Suprapubic skin (tissue), 4 donors: ENCODE measurements at regions not wholly inside any gene's neighbourhood (a gene's known extent, or its start where the extent isn't known, plus 50 kb on each side); places are given as distances from the start of the nearest gene placed in this dataset.

Source experiments
- DNase-seq, 2 donors: peaks; one replicate each; pipeline ENCODE4 v3.0.0-alpha.2; 2019; ENCODE audit warnings: low spot score in 2 of 2
- H3K27ac ChIP-seq: fragments of 200-600 bp; sonication (generic); one replicate; pipeline ENCODE4 v1.5.1; 2019
- H3K27me3 ChIP-seq: fragments of 200-600 bp; sonication (generic); one replicate; pipeline ENCODE4 v1.5.1; 2019
- H3K36me3 ChIP-seq: fragments of 200-600 bp; sonication (generic); one replicate; pipeline ENCODE4 v1.5.1; 2019
- H3K4me1 ChIP-seq: fragments of 200-600 bp; sonication (generic); one replicate; pipeline ENCODE4 v1.5.1; 2019
- H3K4me3 ChIP-seq: fragments of 200-600 bp; sonication (generic); one replicate; pipeline ENCODE4 v1.5.1; 2019; ENCODE audit warnings: mild to moderate bottlenecking
- H3K9me3 ChIP-seq: fragments of 200-600 bp; sonication (generic); one replicate; pipeline ENCODE4 v1.5.1; 2019
- CTCF ChIP-seq, 2 donors: fragments of 200-600 bp in 1 of 2; fragments of 450-650 bp in 1 of 2; sonication (generic) in 1 of 2; IDR thresholded peaks; one replicate each; pipeline ENCODE4 v1.5.1; 2016 to 2019; ENCODE audit warnings: antibody characterized with exemption in 2 of 2, mild to moderate bottlenecking in 1 of 2, moderate library complexity in 1 of 2
- EP300 ChIP-seq: sonication (generic); formaldehyde crosslinking; IDR thresholded peaks from one replicate; pipeline ENCODE4 v1.6.1; 2017; ENCODE audit warnings: antibody characterized with exemption
- POLR2A ChIP-seq, 2 donors: fragments of 450-650 bp; IDR thresholded peaks; one replicate each; pipeline ENCODE4 v1.6.1; 2017; ENCODE audit warnings: antibody characterized with exemption in 2 of 2, mild to moderate bottlenecking in 2 of 2, moderate library complexity in 2 of 2
- POLR2AphosphoS5 ChIP-seq, 3 donors: sonication (generic); formaldehyde crosslinking; IDR thresholded peaks; one replicate each; pipeline ENCODE4 v1.6.1; 2017; ENCODE audit warnings: antibody characterized with exemption in 3 of 3
- WGBS: methylation state at CpG from one replicate; pipeline ENCODE4 v1.1.5; 2018; 5-methylcytosine and 5-hydroxymethylcytosine counted together

GRCh38 chr19:31567776-31568175 lies 218.5 kb upstream of the TSHZ3 start:
- H3K4me1 ChIP-seq, result no peaks in the 10 kb centered on the region
- H3K36me3 ChIP-seq, result no peaks in the 10 kb centered on the region
- 93% methylated on average over 11 of the region's 11 CpGs for WGBS
- no peaks in the 10 kb centered on the region for H3K9me3 ChIP-seq
- no peaks in the 10 kb centered on the region for H3K27me3 ChIP-seq
- no peak for DNase-seq
- TF ChIP-seq EP300 (no peak), POLR2AphosphoS5 (IDR thresholded peaks at IDR 0.05) (no peak)
- no peak overlapping the region for H3K4me3 ChIP-seq
- no peak overlapping the region for H3K27ac ChIP-seq

GRCh38 chr19:31568724-31569123 lies 219.5 kb upstream of the TSHZ3 start:
- no peaks in the 10 kb centered on the region for H3K36me3 ChIP-seq
- DNase-seq, result no peak
- H3K4me3 ChIP-seq, result no peak overlapping the region
- no peaks in the 10 kb centered on the region for H3K27me3 ChIP-seq
- H3K4me1 ChIP-seq, result no peaks in the 10 kb centered on the region
- WGBS, result 84% methylated on average over 6 of the region's 6 CpGs
- H3K9me3 ChIP-seq, result no peaks in the 10 kb centered on the region
- no peak overlapping the region for H3K27ac ChIP-seq
- TF ChIP-seq EP300 (no peak), CTCF (IDR thresholded peaks at IDR 0.05) (no peak), POLR2AphosphoS5 (IDR thresholded peaks at IDR 0.05) (no peak), POLR2A (IDR thresholded peaks at IDR 0.05) (no peak)

- H3K36me3 ChIP-seq, result no peaks in the 10 kb centered on the region
- TF ChIP-seq EP300, result no peak
- no peak for TF ChIP-seq POLR2AphosphoS5 (IDR thresholded peaks at IDR 0.05)
- TF ChIP-seq CTCF (IDR thresholded peaks at IDR 0.05), result no peak
- no peak for TF ChIP-seq POLR2A (IDR thresholded peaks at IDR 0.05)
- no peaks in the 10 kb centered on the region for H3K27me3 ChIP-seq
- DNase-seq, result no peak
- no peak overlapping the region for H3K4me3 ChIP-seq
- no peaks in the 10 kb centered on the region for H3K9me3 ChIP-seq
- no peak overlapping the region for H3K27ac ChIP-seq
- H3K4me1 ChIP-seq, result no peaks in the 10 kb centered on the region
- WGBS, result 82% methylated on average over 4 of the region's 4 CpGs
Measured at GRCh38 chr19:31570718-31571117, 221.5 kb upstream of the TSHZ3 start.

- H3K27ac ChIP-seq, result no peak overlapping the region
- 87% methylated on average over 6 of the region's 11 CpGs for WGBS
Measured at GRCh38 chr19:31572102-31572975, 223.1 kb upstream of the TSHZ3 start.

GRCh38 chr19:31572976-31573298 lies 223.7 kb upstream of the TSHZ3 start:
- H3K9me3 ChIP-seq, result no peaks in the 10 kb centered on the region
- TF ChIP-seq POLR2AphosphoS5 (IDR thresholded peaks at IDR 0.05) (no peak), EP300 (no peak), CTCF (IDR thresholded peaks at IDR 0.05) (no peak), POLR2A (IDR thresholded peaks at IDR 0.05) (no peak)
- no peaks in the 10 kb centered on the region for H3K36me3 ChIP-seq
- no peaks in the 10 kb centered on the region for H3K4me1 ChIP-seq
- no peak for DNase-seq
- 72% methylated on average over 8 of the region's 8 CpGs for WGBS
- H3K27me3 ChIP-seq, result no peaks in the 10 kb centered on the region
- H3K27ac ChIP-seq, result no peak overlapping the region
- H3K4me3 ChIP-seq, result no peak overlapping the region

More at GRCh38 chr19:31572102-31572975, 223.1 kb upstream of the TSHZ3 start:
- no peaks in the 10 kb centered on the region for H3K4me1 ChIP-seq
- no peak for TF ChIP-seq CTCF (IDR thresholded peaks at IDR 0.05)
- no peak for TF ChIP-seq EP300
- TF ChIP-seq POLR2A (IDR thresholded peaks at IDR 0.05), result no peak
- no peak for TF ChIP-seq POLR2AphosphoS5 (IDR thresholded peaks at IDR 0.05)
- H3K27me3 ChIP-seq, result no peaks in the 10 kb centered on the region
- H3K36me3 ChIP-seq, result no peaks in the 10 kb centered on the region
- no peaks in the 10 kb centered on the region for H3K9me3 ChIP-seq
- DNase-seq, result no peak
- H3K4me3 ChIP-seq, result no peak overlapping the region
